Cardiac fibroblast (primary cell): ENCODE measurements at regions not wholly inside any gene's neighbourhood (a gene's known extent, or its start where the extent isn't known, plus 50 kb on each side); places are given as distances from the start of the nearest gene placed in this dataset.

Experiments
- DNase-seq, 2 donors: peaks; one replicate each; pipeline versions ENCODE4 v3.0.0 to v3.0.0-alpha.2; 2010; ENCODE audit warnings: low read depth in 2 of 2
- H3K4me3 ChIP-seq, 2 donors: replicated peaks in 1 of 2; 1 replicate in 1 of 2; 2 replicates in 1 of 2; pipeline ENCODE4 v1.5.1; 2011; ENCODE audit warnings: low read depth in 2 of 2, low read length in 2 of 2, mild to moderate bottlenecking in 2 of 2, moderate library complexity in 1 of 2
- TF ChIP-seq, protein P1 (sequence below): IDR thresholded peaks from one replicate; pipeline ENCODE4 v1.5.1; 2011; ENCODE audit warnings: low read depth, mild to moderate bottlenecking, low read length, inconsistent platforms

GRCh38 chr2:10223932-10224720, 78.6 kb upstream of the HPCAL1 start:
- H3K4me3 ChIP-seq = no peak overlapping the region
- no peak for DNase-seq
- TF ChIP-seq, protein P1, sequence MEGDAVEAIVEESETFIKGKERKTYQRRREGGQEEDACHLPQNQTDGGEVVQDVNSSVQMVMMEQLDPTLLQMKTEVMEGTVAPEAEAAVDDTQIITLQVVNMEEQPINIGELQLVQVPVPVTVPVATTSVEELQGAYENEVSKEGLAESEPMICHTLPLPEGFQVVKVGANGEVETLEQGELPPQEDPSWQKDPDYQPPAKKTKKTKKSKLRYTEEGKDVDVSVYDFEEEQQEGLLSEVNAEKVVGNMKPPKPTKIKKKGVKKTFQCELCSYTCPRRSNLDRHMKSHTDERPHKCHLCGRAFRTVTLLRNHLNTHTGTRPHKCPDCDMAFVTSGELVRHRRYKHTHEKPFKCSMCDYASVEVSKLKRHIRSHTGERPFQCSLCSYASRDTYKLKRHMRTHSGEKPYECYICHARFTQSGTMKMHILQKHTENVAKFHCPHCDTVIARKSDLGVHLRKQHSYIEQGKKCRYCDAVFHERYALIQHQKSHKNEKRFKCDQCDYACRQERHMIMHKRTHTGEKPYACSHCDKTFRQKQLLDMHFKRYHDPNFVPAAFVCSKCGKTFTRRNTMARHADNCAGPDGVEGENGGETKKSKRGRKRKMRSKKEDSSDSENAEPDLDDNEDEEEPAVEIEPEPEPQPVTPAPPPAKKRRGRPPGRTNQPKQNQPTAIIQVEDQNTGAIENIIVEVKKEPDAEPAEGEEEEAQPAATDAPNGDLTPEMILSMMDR = no peak

DNA sequence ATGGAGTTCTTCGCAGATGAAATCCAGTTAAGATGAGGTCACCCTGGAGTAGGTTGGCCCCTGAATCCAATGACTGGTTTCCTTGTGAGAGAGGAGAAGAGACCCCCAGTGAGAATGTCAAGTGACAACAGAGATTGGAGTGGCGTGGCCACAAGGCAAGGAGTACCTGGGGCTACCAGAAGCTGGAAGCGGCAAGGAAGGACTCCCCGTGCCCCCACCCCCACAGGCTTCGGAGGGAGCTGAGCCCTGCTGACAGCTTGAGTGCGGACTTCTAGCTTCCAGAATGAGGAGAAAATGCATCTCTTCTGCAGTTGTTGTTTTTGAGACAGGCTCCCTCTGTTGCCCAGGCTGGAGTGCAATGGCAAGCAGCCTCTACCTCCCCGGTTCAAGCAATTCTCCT, 78.0 kb upstream of the HPCAL1 start:
- TF ChIP-seq, protein P1 = no peak
- no peak for DNase-seq
- H3K4me3 ChIP-seq = no peak overlapping the region

DNA sequence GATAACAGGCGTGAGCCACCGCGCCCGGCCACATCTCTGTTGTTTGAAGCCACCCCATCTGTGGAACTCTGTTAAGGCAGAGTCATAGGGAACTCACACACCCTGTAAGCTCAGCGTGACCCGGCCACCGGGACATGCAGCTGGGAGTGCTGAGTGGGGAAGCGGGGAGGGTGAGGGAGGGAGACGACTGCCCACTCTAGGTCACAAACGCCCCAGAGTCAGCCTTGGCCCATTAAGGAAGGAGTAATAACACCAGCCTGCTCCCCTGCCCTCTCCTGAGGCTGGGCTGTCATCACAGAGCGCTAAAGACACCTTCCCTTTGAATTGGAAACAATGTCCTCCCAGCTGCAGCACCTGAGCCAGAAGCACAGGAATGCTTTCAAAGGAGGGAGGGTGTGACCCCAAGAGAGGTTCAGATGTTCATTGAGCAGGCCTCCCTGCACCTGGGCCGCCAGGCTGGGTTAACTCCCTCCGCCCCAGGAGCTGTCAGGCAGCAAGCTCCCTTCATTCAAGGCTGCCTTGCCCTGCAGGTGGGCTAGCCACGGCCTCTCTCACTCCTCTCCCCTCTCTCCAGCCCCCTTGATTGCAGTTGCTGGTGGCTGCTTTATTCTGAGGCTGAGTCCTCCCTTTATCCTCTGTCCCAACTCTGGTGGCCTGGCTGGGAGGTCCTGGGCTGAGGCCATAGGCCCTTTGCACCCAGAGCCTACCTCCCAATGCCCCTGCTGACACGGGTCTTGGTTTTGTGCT, 77.2 kb upstream of the HPCAL1 start:
- TF ChIP-seq, protein P1 = no peak
- DNase-seq = no peak
- no peak overlapping the region for H3K4me3 ChIP-seq

GRCh38 chr2:10226038-10226724, 76.5 kb upstream of the HPCAL1 start:
- H3K4me3 ChIP-seq = no peak overlapping the region
- TF ChIP-seq, protein P1 = no peak
- no peak for DNase-seq

DNA sequence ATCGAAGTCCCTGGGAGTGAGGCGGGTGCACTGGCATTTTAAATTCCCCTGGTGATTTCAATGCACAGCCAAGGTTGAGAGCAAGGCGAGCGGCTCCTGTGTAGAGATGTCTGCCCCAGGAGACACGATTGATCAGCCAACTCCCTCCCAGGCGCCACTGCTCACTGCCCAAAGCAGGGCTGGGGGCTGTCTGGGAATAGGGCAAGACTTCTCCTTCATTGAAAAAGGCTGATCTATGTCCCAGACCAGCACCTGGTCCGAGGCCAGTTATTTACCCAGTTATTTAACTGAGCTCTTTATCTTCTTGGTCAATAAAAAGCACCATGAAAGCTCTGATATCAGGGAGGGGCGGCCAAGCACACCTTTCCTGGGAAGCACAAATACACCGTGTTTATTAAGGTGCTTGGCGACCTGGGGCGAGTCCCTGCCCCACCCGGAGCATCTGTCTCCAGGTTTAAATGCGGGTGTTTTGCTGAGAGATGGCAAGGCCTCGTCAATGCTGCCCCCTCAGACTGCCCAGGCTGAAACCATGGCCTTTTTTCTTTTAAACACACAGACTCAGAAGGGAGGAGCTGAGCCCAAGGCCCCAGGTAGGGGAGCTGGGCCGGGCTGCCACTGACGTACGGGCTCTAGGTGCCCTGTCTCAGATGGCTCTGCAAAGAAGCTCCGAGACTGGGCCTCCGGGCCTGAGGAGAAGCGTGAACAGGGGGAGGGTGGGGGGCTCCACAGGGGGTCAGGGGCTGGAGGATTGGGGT, 73.9 kb upstream of the HPCAL1 start:
- DNase-seq = no peak
- H3K4me3 ChIP-seq = no peak overlapping the region
- TF ChIP-seq, protein P1 = no peak

- H3K4me3 ChIP-seq = no peak overlapping the region
- DNase-seq = no peak
- TF ChIP-seq, protein P1 = no peak
Observed at GRCh38 chr2:10229462-10230099, 73.1 kb upstream of the HPCAL1 start.
